Caki2 (cell line): ENCODE measurements at regions not wholly inside any gene's neighbourhood (a gene's known extent, or its start where the extent isn't known, plus 50 kb on each side); places are given as distances from the start of the nearest gene placed in this dataset.
"Not testable (repeated sequence)": the region's sequence is repeated elsewhere in the genome, so short reads cannot be mapped to it uniquely, and the experiment has no call there.

Source experiments
- DNase-seq: peaks from one replicate; pipeline ENCODE4 v3.0.0-alpha.2; 2015; ENCODE audit warnings: low read depth
- in situ Hi-C: cut with HindIII; loops from 2 replicates; pipeline ENCODE4 v1.10.0; 2016; ENCODE audit warnings: low sequenced_read_pairs, low pct_unique_long_range_greater_than_20kb, mixed read lengths

- in situ Hi-C loops = no loop called here
These were observed 87.4 kb downstream of the ZNF467 start for GRCh38 chr7:149686011-149686410.

GRCh38 chr7:149685455-149685854, 87.9 kb downstream of the ZNF467 start:
- no peak for DNase-seq
- in situ Hi-C loops = no loop called here

More at GRCh38 chr7:149686011-149686410, 87.4 kb downstream of the ZNF467 start:
- DNase-seq = no peak

GRCh38 chr7:149683898-149684297, 89.5 kb downstream of the ZNF467 start:
- in situ Hi-C loops = no loop called here
- no peak for DNase-seq

- no peak for DNase-seq
- in situ Hi-C loops = no loop called here
These were observed 90.2 kb downstream of the ZNF467 start for GRCh38 chr7:149683181-149683580.

GRCh38 chr7:149682038-149682437, 91.3 kb downstream of the ZNF467 start:
- in situ Hi-C loops = no loop called here
- DNase-seq = no peak

- in situ Hi-C loops = no loop called here
- no peak for DNase-seq
These were observed 92.1 kb downstream of the ZNF467 start for GRCh38 chr7:149681274-149681673.

- in situ Hi-C loops = no loop called here
- DNase-seq = no peak
These were observed 92.9 kb downstream of the ZNF467 start for GRCh38 chr7:149680331-149681025.

- in situ Hi-C loops, DNase-seq: not testable (repeated sequence)
These were observed 98.5 kb downstream of the ZNF467 start for GRCh38 chr7:149674728-149675385.

GRCh38 chr7:149673006-149673405, 100.4 kb downstream of the ZNF467 start:
- no peak for DNase-seq
- in situ Hi-C loops = no loop called here

- no peak for DNase-seq
- in situ Hi-C loops = no loop called here
These were observed 103.1 kb downstream of the ZNF467 start for GRCh38 chr7:149670288-149670687.

- DNase-seq = peak; percentile 25
- in situ Hi-C loops = no loop called here
These were observed 104.1 kb downstream of the ZNF467 start for GRCh38 chr7:149669121-149669818.

GRCh38 chr7:149666360-149666945, 106.9 kb downstream of the ZNF467 start:
- in situ Hi-C loops = no loop called here
- no peak for DNase-seq

GRCh38 chr7:149665618-149666017, 107.8 kb downstream of the ZNF467 start:
- DNase-seq, in situ Hi-C loops: not testable (repeated sequence)

GRCh38 chr7:149664666-149665065, 108.7 kb downstream of the ZNF467 start:
- in situ Hi-C loops = no loop called here
- DNase-seq = no peak

- no peak for DNase-seq
- in situ Hi-C loops = no loop called here
These were observed 109.2 kb downstream of the ZNF467 start for GRCh38 chr7:149664176-149664575.

GRCh38 chr7:149662591-149663095, 110.7 kb downstream of the ZNF467 start:
- DNase-seq = peak; percentile 50
- in situ Hi-C loops = no loop called here

GRCh38 chr7:149655784-149656183, 117.6 kb downstream of the ZNF467 start:
- no peak for DNase-seq
- in situ Hi-C loops = no loop called here

- in situ Hi-C loops = no loop called here
These were observed 118.8 kb downstream of the ZNF467 start for GRCh38 chr7:149654588-149654987.

GRCh38 chr7:149650190-149650589, 123.2 kb downstream of the ZNF467 start:
- in situ Hi-C loops, DNase-seq: not testable (repeated sequence)

More at GRCh38 chr7:149654588-149654987, 118.8 kb downstream of the ZNF467 start:
- DNase-seq = no peak
